ENCODE measurements at regions not wholly inside any gene's neighbourhood (a gene's known extent, or its start where the extent isn't known, plus 50 kb on each side); places are given as distances from the start of the nearest gene placed in this dataset.

DNA sequence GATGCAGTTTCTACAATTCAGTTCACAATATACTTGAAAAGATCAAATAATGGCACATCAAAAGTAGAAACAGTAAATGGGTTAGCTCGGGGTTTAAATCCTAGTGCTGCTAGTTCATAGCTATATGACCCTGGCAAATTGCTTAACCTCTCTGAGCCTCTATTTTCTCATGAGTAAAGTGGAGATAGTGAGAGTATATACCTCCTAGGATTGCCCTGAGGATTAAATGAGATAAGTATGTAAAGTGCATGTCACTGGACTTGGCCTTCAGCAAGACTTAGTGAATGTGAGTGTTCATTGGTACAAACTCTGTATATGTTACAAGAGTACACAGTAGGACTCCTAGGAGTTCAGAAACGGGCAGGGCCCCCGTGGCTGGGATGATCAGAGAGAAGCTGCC, 248.3 kb downstream of the DLEU7 start:
- TF ChIP-seq, protein P1, sequence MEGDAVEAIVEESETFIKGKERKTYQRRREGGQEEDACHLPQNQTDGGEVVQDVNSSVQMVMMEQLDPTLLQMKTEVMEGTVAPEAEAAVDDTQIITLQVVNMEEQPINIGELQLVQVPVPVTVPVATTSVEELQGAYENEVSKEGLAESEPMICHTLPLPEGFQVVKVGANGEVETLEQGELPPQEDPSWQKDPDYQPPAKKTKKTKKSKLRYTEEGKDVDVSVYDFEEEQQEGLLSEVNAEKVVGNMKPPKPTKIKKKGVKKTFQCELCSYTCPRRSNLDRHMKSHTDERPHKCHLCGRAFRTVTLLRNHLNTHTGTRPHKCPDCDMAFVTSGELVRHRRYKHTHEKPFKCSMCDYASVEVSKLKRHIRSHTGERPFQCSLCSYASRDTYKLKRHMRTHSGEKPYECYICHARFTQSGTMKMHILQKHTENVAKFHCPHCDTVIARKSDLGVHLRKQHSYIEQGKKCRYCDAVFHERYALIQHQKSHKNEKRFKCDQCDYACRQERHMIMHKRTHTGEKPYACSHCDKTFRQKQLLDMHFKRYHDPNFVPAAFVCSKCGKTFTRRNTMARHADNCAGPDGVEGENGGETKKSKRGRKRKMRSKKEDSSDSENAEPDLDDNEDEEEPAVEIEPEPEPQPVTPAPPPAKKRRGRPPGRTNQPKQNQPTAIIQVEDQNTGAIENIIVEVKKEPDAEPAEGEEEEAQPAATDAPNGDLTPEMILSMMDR (IDR thresholded peaks at IDR 0.05) = no peak
- Mint-ChIP-seq H3K36me3 (no peaks in the 10 kb centered on the region), H3K27ac (no peak overlapping the region), H3K4me3 (no peak overlapping the region), H3K9me3 (no peaks in the 10 kb centered on the region), H3K27me3 (ENCODE audit: low read depth in 2 of 2) (peaks cover 0 to 6% of the 10 kb centered on the region in 2 donors), H3K4me1 (peaks cover 0 to 4% of the 10 kb centered on the region in 2 donors)
- Histone ChIP-seq H3K4me1 (ENCODE audit: control insufficient read depth, insufficient read depth, low read length) (no peaks in the 10 kb centered on the region), H3K27me3 (ENCODE audit: control insufficient read depth, insufficient read depth, low read length) (no peaks in the 10 kb centered on the region), H3K27ac (ENCODE audit: low read length) (no peak overlapping the region), H3K4me3 (ENCODE audit: low read length) (no peak overlapping the region), H3K9me3 (ENCODE audit: control insufficient read depth, insufficient read depth, low read length) (no peaks in the 10 kb centered on the region), H3K36me3 (ENCODE audit: control insufficient read depth, insufficient read depth, low read length) (no peaks in the 10 kb centered on the region)
- ATAC-seq = no peak
- intact Hi-C loops (cut with micrococcal nuclease) = no loop called here
- 88% methylated on average over 3 of the region's 3 CpGs for WGBS (ENCODE audit: insufficient coverage)
- no peak for DNase-seq

DNA sequence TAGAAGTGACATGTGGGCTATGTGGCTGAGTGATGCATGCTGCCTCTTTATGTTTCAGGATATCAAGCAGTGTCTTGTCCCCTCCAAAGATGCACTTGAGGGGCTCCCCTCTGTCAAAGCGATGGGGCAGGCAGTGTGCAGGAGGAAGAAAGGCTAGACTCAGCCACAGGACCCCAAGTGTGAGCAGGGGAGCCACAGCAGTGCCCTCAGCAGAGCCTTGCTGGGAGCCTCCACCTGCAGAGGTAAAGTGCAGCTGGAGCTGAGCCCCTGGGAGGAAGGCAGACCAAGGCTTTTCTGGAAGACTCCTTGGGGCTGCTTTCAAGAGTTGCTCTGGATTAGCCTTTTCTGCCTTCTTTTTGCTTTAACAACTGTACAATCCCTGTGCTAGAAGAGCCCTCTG, 247.3 kb downstream of the DLEU7 start:
- peaks cover 0 to 4% of the 10 kb centered on the region in 2 donors for H3K4me1 Mint-ChIP-seq
- no peak overlapping the region for H3K27ac Mint-ChIP-seq
- H3K4me3 Mint-ChIP-seq = no peak overlapping the region
- H3K27me3 ChIP-seq (ENCODE audit: control insufficient read depth, insufficient read depth, low read length) = no peaks in the 10 kb centered on the region
- H3K36me3 Mint-ChIP-seq = no peaks in the 10 kb centered on the region
- H3K36me3 ChIP-seq (ENCODE audit: control insufficient read depth, insufficient read depth, low read length) = no peaks in the 10 kb centered on the region
- peaks cover 0 to 6% of the 10 kb centered on the region in 2 donors for H3K27me3 Mint-ChIP-seq (ENCODE audit: low read depth in 2 of 2)
- H3K9me3 Mint-ChIP-seq = no peaks in the 10 kb centered on the region
- no peaks in the 10 kb centered on the region for H3K4me1 ChIP-seq (ENCODE audit: control insufficient read depth, insufficient read depth, low read length)
- no peaks in the 10 kb centered on the region for H3K9me3 ChIP-seq (ENCODE audit: control insufficient read depth, insufficient read depth, low read length)
- no peak overlapping the region for H3K27ac ChIP-seq (ENCODE audit: low read length)
- ATAC-seq (no peak), DNase-seq (no peak)
- 77% methylated on average over 1 of the region's 1 CpG for WGBS (ENCODE audit: insufficient coverage)
- no peak overlapping the region for H3K4me3 ChIP-seq (ENCODE audit: low read length)
- intact Hi-C loops (cut with micrococcal nuclease) = no loop called here
- TF ChIP-seq, protein P1 (IDR thresholded peaks at IDR 0.05) = no peak

DNA sequence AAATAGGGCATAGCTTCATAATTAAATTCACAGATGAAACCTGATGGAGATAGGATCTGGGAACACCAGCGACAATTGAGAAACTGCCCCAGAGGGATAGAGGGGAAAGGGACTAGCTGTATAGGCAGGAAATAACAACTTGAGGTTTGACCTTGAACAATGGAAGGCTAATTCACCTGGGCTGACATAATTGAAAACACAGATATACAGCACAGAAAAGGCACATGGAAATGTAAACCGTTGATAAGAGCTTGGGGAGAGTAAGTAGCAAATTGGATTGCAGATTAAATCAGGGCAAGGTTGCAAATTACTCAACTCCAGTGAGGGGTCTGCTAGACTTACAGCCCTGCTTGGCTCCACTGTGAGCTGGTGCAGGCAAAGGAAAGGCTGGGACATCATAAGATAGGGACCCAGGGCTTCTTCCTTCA, 246.7 kb downstream of the DLEU7 start:
- H3K4me1 Mint-ChIP-seq = peaks cover 0 to 4% of the 10 kb centered on the region in 2 donors
- no peak for ATAC-seq
- WGBS (ENCODE audit: insufficient coverage) = 69% methylated on average over 2 of the region's 2 CpGs
- intact Hi-C loops (cut with micrococcal nuclease) = no loop called here
- no peak for DNase-seq
- no peaks in the 10 kb centered on the region for H3K36me3 ChIP-seq (ENCODE audit: control insufficient read depth, insufficient read depth, low read length)
- no peaks in the 10 kb centered on the region for H3K9me3 Mint-ChIP-seq
- H3K27ac ChIP-seq (ENCODE audit: low read length) = no peak overlapping the region
- TF ChIP-seq, protein P1 (IDR thresholded peaks at IDR 0.05) = no peak
- no peak overlapping the region for H3K4me3 Mint-ChIP-seq
- H3K27me3 ChIP-seq (ENCODE audit: control insufficient read depth, insufficient read depth, low read length) = no peaks in the 10 kb centered on the region
- H3K4me1 ChIP-seq (ENCODE audit: control insufficient read depth, insufficient read depth, low read length) = no peaks in the 10 kb centered on the region
- H3K4me3 ChIP-seq (ENCODE audit: low read length) = no peak overlapping the region
- no peaks in the 10 kb centered on the region for H3K36me3 Mint-ChIP-seq
- peaks cover 0 to 6% of the 10 kb centered on the region in 2 donors for H3K27me3 Mint-ChIP-seq (ENCODE audit: low read depth in 2 of 2)
- no peaks in the 10 kb centered on the region for H3K9me3 ChIP-seq (ENCODE audit: control insufficient read depth, insufficient read depth, low read length)
- H3K27ac Mint-ChIP-seq = no peak overlapping the region

DNA sequence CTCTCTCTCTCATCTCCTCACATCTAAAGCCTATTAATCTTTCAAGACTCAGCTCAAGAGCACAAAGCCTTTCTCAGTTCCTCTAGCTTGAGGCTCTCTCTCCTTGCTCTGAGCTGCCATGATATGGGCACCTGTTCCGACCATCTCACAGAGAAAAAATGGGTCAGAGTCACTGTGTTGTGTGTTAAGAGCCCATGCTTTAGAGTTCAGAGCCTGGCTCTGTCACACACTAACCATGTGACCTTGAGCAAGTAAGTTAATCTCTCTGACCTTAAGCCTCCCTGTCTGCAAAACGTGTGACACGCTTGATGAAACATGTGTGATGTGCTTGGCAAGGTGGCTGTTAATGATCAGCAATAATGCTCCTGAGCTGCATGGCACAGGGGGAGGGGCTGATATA, 245.2 kb downstream of the DLEU7 start:
- H3K27ac Mint-ChIP-seq = no peak overlapping the region
- no peak overlapping the region for H3K27ac ChIP-seq (ENCODE audit: low read length)
- WGBS (ENCODE audit: insufficient coverage) = 57% methylated on average over 3 of the region's 3 CpGs
- ATAC-seq = no peak
- H3K4me1 ChIP-seq (ENCODE audit: control insufficient read depth, insufficient read depth, low read length) = no peaks in the 10 kb centered on the region
- intact Hi-C loops (cut with micrococcal nuclease) = no loop called here
- peaks cover 0 to 4% of the 10 kb centered on the region in 2 donors for H3K4me1 Mint-ChIP-seq
- H3K27me3 Mint-ChIP-seq (ENCODE audit: low read depth in 2 of 2) = peaks cover 0 to 6% of the 10 kb centered on the region in 2 donors
- TF ChIP-seq, protein P1 (IDR thresholded peaks at IDR 0.05) = no peak
- no peaks in the 10 kb centered on the region for H3K36me3 ChIP-seq (ENCODE audit: control insufficient read depth, insufficient read depth, low read length)
- H3K27me3 ChIP-seq (ENCODE audit: control insufficient read depth, insufficient read depth, low read length) = no peaks in the 10 kb centered on the region
- no peak overlapping the region for H3K4me3 ChIP-seq (ENCODE audit: low read length)
- H3K9me3 Mint-ChIP-seq = no peaks in the 10 kb centered on the region
- no peak for DNase-seq
- H3K36me3 Mint-ChIP-seq = no peaks in the 10 kb centered on the region
- H3K9me3 ChIP-seq (ENCODE audit: control insufficient read depth, insufficient read depth, low read length) = no peaks in the 10 kb centered on the region
- H3K4me3 Mint-ChIP-seq = no peak overlapping the region
